AG09309 (cell line): ENCODE measurements at regions not wholly inside any gene's neighbourhood (a gene's known extent, or its start where the extent isn't known, plus 50 kb on each side); places are given as distances from the start of the nearest gene placed in this dataset.

Source experiments
- DNase-seq: peaks from one replicate; pipeline ENCODE4 v3.0.0-alpha.2; 2010; ENCODE audit warnings: low read depth
- H3K4me3 ChIP-seq: 2 replicates; pipeline ENCODE4 v1.5.1; 2011; ENCODE audit warnings: mild to moderate bottlenecking, low read depth, low read length, moderate library complexity; ENCODE audit not compliant: control insufficient read depth
- CTCF ChIP-seq: IDR thresholded peaks from 2 replicates; pipeline ENCODE4 v1.5.1; 2011; ENCODE audit warnings: mild to moderate bottlenecking, low read depth, low read length, inconsistent platforms; ENCODE audit not compliant: insufficient read depth, control insufficient read depth; ENCODE audit errors: missing control alignments

- no peak for DNase-seq
- TF ChIP-seq CTCF, result no peak
- H3K4me3 ChIP-seq, result no peak overlapping the region
These were observed 102.6 kb upstream of the ESRRB start for GRCh38 chr14:76273346-76273745.

GRCh38 chr14:76274324-76274723, 101.6 kb upstream of the ESRRB start:
- no peak overlapping the region for H3K4me3 ChIP-seq
- DNase-seq, result no peak
- TF ChIP-seq CTCF, result no peak

- no peak overlapping the region for H3K4me3 ChIP-seq
- DNase-seq, result no peak
- no peak for TF ChIP-seq CTCF
These were observed 98.3 kb upstream of the ESRRB start for GRCh38 chr14:76277586-76278130.

GRCh38 chr14:76280221-76280620, 95.7 kb upstream of the ESRRB start:
- DNase-seq, result no peak
- no peak for TF ChIP-seq CTCF
- H3K4me3 ChIP-seq, result no peak overlapping the region

GRCh38 chr14:76282581-76282980, 93.4 kb upstream of the ESRRB start:
- TF ChIP-seq CTCF, result no peak
- DNase-seq, result no peak
- H3K4me3 ChIP-seq, result no peak overlapping the region

GRCh38 chr14:76287063-76287462, 88.9 kb upstream of the ESRRB start:
- no peak overlapping the region for H3K4me3 ChIP-seq
- no peak for DNase-seq
- no peak for TF ChIP-seq CTCF

- no peak for TF ChIP-seq CTCF
- DNase-seq, result no peak
These were observed 86.7 kb upstream of the ESRRB start for GRCh38 chr14:76289276-76289675.

More at GRCh38 chr14:76289276-76289675, 86.7 kb upstream of the ESRRB start:
- H3K4me3 ChIP-seq, result no peak overlapping the region
